ENCODE measurements at regions not wholly inside any gene's neighbourhood (a gene's known extent, or its start where the extent isn't known, plus 50 kb on each side); places are given as distances from the start of the nearest gene placed in this dataset.

GRCh38 chr11:79507706-79508105 lies 66.9 kb upstream of the TENM4 start:
- H4K91ac ChIP-seq (replicated peaks; ENCODE audit: insufficient read length, low read length) = no peak overlapping the region
- ChIA-PET POLR2A (ENCODE audit: partially characterized antibody) (no interaction called here), CTCF (ENCODE audit: partially characterized antibody) (interaction anchor here (0.6 to 2.2 kb wide), 3 partner anchors 15 to 198 kb away, joined by 3 to 11 read pairs (median 6); no protein-coding TSS in a partner anchor)
- no peaks in the 10 kb centered on the region for H3K36me3 ChIP-seq (ENCODE audit: control insufficient read depth in 2 of 4, insufficient read depth in 4 of 4, low read length in 3 of 4)
- H3K56ac ChIP-seq (replicated peaks; ENCODE audit: insufficient read length, low read depth, low read length) = no peak overlapping the region
- no peak overlapping the region for H3K14ac ChIP-seq (ENCODE audit: insufficient read length)
- no peak overlapping the region for H4K5ac ChIP-seq (ENCODE audit: insufficient read length, low read depth, low read length)
- H3K4me3 ChIP-seq (ENCODE audit: extremely low read depth in 1 of 4, insufficient read depth in 2 of 4, low read depth in 3 of 4, low read length in 4 of 4) = no peak overlapping the region
- H3K27me3 ChIP-seq (replicated peaks in 1 of 4; ENCODE audit: control insufficient read depth in 3 of 4, extremely low read depth in 1 of 4, insufficient read depth in 3 of 4, low read length in 3 of 4) = peaks cover 0 to 2% (median 0%) of the 10 kb centered on the region in 4 experiments; a peak in 1 of 7 replicates
- no peak overlapping the region for H3K23ac ChIP-seq (ENCODE audit: insufficient read length)
- H3K4me1 ChIP-seq (replicated peaks in 1 of 4; ENCODE audit: control insufficient read depth in 3 of 4, insufficient read depth in 4 of 4, low read length in 3 of 4) = peaks cover 0 to 2% (median 0%) of the 10 kb centered on the region in 4 experiments; a peak in 2 of 7 replicates
- WGBS, 2 experiments (ENCODE audit: extremely low coverage in 1 of 2, insufficient coverage in 1 of 2, insufficient read length in 1 of 2, insufficient replicate concordance in 2 of 2, low coverage in 1 of 2, low lambda C conversion rate in 2 of 2, missing lambda C conversion rate in 1 of 2) = 84% methylated on average over 7 of the region's 7 CpGs; no CpG with 5 or more reads in 1 of the 2 experiments
- no peak overlapping the region for H2AK5ac ChIP-seq (ENCODE audit: low read depth, low read length)
- no peak overlapping the region for H2BK20ac ChIP-seq (ENCODE audit: low read length)
- H4K8ac ChIP-seq (ENCODE audit: extremely low read depth, insufficient read depth, low read length) = no peak overlapping the region
- H2BK12ac ChIP-seq (ENCODE audit: low read depth, low read length) = no peak overlapping the region
- no peak overlapping the region for H2BK5ac ChIP-seq (ENCODE audit: low read depth, low read length)
- H3K9me3 ChIP-seq (ENCODE audit: insufficient read depth in 2 of 2, low read depth in 1 of 2, low read length in 1 of 2) = no peaks in the 10 kb centered on the region
- no peak overlapping the region for H3K27ac ChIP-seq (ENCODE audit: low read depth, low read length)
- H3K23me2 ChIP-seq (ENCODE audit: low read depth, low read length) = no peaks in the 10 kb centered on the region
- H2BK120ac ChIP-seq (replicated peaks; ENCODE audit: low read depth, low read length) = no peak overlapping the region
- FAIRE-seq (no peak), DNase-seq (ENCODE audit: low read depth in 1 of 2, low spot score in 2 of 2) (no peak)
- H3K79me2 ChIP-seq (ENCODE audit: control insufficient read depth in 1 of 2, insufficient read depth in 2 of 2, low read length in 2 of 2) = no peaks in the 10 kb centered on the region
- H2AFZ ChIP-seq (ENCODE audit: low read length) = 0 out of 2 replicates have a peak overlapping the region, but pooled peaks have one; percentile 47
- H3K4ac ChIP-seq (replicated peaks; ENCODE audit: insufficient read length, low read depth, low read length) = no peak overlapping the region
- no peaks in the 10 kb centered on the region for H4K20me1 ChIP-seq (replicated peaks in 1 of 2; ENCODE audit: control insufficient read depth in 1 of 2, insufficient read depth in 2 of 2, low read length in 2 of 2)
- no peaks in the 10 kb centered on the region for H3K79me1 ChIP-seq (ENCODE audit: low read depth, low read length)
- H3K18ac ChIP-seq (ENCODE audit: extremely low read depth, low read length) = no peak overlapping the region
- H2BK15ac ChIP-seq (ENCODE audit: low read length) = no peak overlapping the region
- H3K4me2 ChIP-seq (ENCODE audit: insufficient read depth in 1 of 2, low read depth in 2 of 2, low read length in 2 of 2) = no peak overlapping the region
- no peak overlapping the region for H3K9ac ChIP-seq (replicated peaks in 1 of 4; ENCODE audit: extremely low read depth in 1 of 4, low read depth in 3 of 4, low read length in 3 of 4)
- TF ChIP-seq CTBP2 (IDR thresholded peaks at IDR 0.05; ENCODE audit: borderline replicate concordance, insufficient read depth, insufficient read length, low read length) = no peak
- no peak for TF ChIP-seq CHD2 (IDR thresholded peaks at IDR 0.05; ENCODE audit: low read length)
- no peak for TF ChIP-seq RXRA (IDR thresholded peaks at IDR 0.05; ENCODE audit: insufficient read depth, low read depth, low read length)
- no peak for TF ChIP-seq SIX5 (IDR thresholded peaks at IDR 0.05; ENCODE audit: low read depth, low read length)
- TF ChIP-seq RAD21 (IDR thresholded peaks at IDR 0.05 in 1 of 2, conservative IDR thresholded peaks at IDR 0.05 in 1 of 2; ENCODE audit: low read depth in 2 of 2, low read length in 2 of 2) = no peak
- TF ChIP-seq POLR2AphosphoS5 (IDR thresholded peaks at IDR 0.05; ENCODE audit: low read depth, low read length) = no peak
- no peak for TF ChIP-seq CREB1 (IDR thresholded peaks at IDR 0.05)
- TF ChIP-seq BCL11A (IDR thresholded peaks at IDR 0.05; ENCODE audit: low read depth in 2 of 2, low read length in 2 of 2) = no peak
- no peak for TF ChIP-seq ATF3 (IDR thresholded peaks at IDR 0.05; ENCODE audit: insufficient read depth, low read depth, low read length)
- no peak for TF ChIP-seq TAF7 (optimal IDR thresholded peaks at IDR 0.05; ENCODE audit: borderline replicate concordance, low read depth, low read length)
- TF ChIP-seq ZNF274 (IDR thresholded peaks at IDR 0.05; ENCODE audit: borderline replicate concordance, extremely low read depth, low read length) = no peak
- no peak for TF ChIP-seq KDM1A (IDR thresholded peaks at IDR 0.05; ENCODE audit: borderline replicate concordance, low read length)
- no peak for TF ChIP-seq SUZ12 (IDR thresholded peaks at IDR 0.05; ENCODE audit: low read length)
- no peak for TF ChIP-seq SP4 (IDR thresholded peaks at IDR 0.05; ENCODE audit: low read length)
- TF ChIP-seq GTF2F1 (IDR thresholded peaks at IDR 0.05; ENCODE audit: borderline replicate concordance, low read depth, low read length) = no peak

All from H1 (cell line).